Activated effector memory CD4-positive, alpha-beta T cell treated with anti-CD3 and anti-CD28 coated beads, Interleukin-2, amount 50 U/mL, for 16 hours (primary cell): ENCODE measurements at regions not wholly inside any gene's neighbourhood (a gene's known extent, or its start where the extent isn't known, plus 50 kb on each side); places are given as distances from the start of the nearest gene placed in this dataset.

Experiments
- DNase-seq: peaks from one replicate; pipeline ENCODE4 v3.0.0-alpha.2; 2020

- no peak for DNase-seq
Observed at GRCh38 chr9:108674766-108675530, 180.8 kb downstream of the ACTL7B start.

GRCh38 chr9:108673386-108673785, 182.4 kb downstream of the ACTL7B start:
- DNase-seq: no peak

GRCh38 chr9:108672475-108673190, 183.2 kb downstream of the ACTL7B start:
- DNase-seq: no peak

GRCh38 chr9:108671794-108672193, 184.0 kb downstream of the ACTL7B start:
- DNase-seq: no peak

- DNase-seq: no peak
Observed at GRCh38 chr9:108671176-108671575, 184.6 kb downstream of the ACTL7B start.

GRCh38 chr9:108668938-108669335, 186.8 kb downstream of the ACTL7B start:
- DNase-seq: no peak

- no peak for DNase-seq
Observed at GRCh38 chr9:108668191-108668937, 187.4 kb downstream of the ACTL7B start.

GRCh38 chr9:108666240-108666784, 189.5 kb downstream of the ACTL7B start:
- DNase-seq: no peak

GRCh38 chr9:108665521-108666239, 190.1 kb downstream of the ACTL7B start:
- no peak for DNase-seq

- DNase-seq: no peak
Observed at GRCh38 chr9:108664309-108665255, 191.2 kb downstream of the ACTL7B start.

- no peak for DNase-seq
Observed at GRCh38 chr9:108663422-108663821, 192.4 kb downstream of the ACTL7B start.

- no peak for DNase-seq
Observed at GRCh38 chr9:108662956-108663355, 192.8 kb downstream of the ACTL7B start.

GRCh38 chr9:108662091-108662875, 193.5 kb downstream of the ACTL7B start:
- DNase-seq: no peak

GRCh38 chr9:108656566-108656965, 199.2 kb downstream of the ACTL7B start:
- no peak for DNase-seq

- no peak for DNase-seq
Observed at GRCh38 chr9:108655818-108656217, 200.0 kb downstream of the ACTL7B start.

- no peak for DNase-seq
Observed at GRCh38 chr9:108654566-108654965, 201.2 kb downstream of the ACTL7B start.

- DNase-seq: no peak
Observed at GRCh38 chr9:108652851-108653250, 202.9 kb downstream of the ACTL7B start.

- DNase-seq: no peak
Observed at GRCh38 chr9:108650826-108651225, 205.0 kb downstream of the ACTL7B start.

- no peak for DNase-seq
Observed at GRCh38 chr9:108645520-108645919, 210.3 kb downstream of the ACTL7B start.

GRCh38 chr9:108643731-108644510, 211.9 kb downstream of the ACTL7B start:
- DNase-seq: no peak
